Astrocyte (in vitro differentiated cells and primary cell): ENCODE measurements at regions not wholly inside any gene's neighbourhood (a gene's known extent, or its start where the extent isn't known, plus 50 kb on each side); places are given as distances from the start of the nearest gene placed in this dataset.

Experiments
- DNase-seq: peaks from one replicate; pipeline ENCODE4 v3.0.0-alpha.2; 2010; ENCODE audit warnings: low read depth
- FAIRE-seq: peaks from 2 replicates; lab custom pipeline; 2011; peaks lifted over from hg19 to GRCh38; lab: Jason Lieb, UNC
- H2AFZ ChIP-seq: 2 replicates; pipeline ENCODE4 v1.6.0; 2012; ENCODE audit warnings: low read depth, low read length, inconsistent platforms
- H3K27ac ChIP-seq: 2 replicates; pipeline ENCODE4 v1.5.1; 2011; ENCODE audit warnings: low read depth, low read length, inconsistent platforms
- H3K27me3 ChIP-seq: 2 replicates; pipeline ENCODE4 v1.6.0; 2011; ENCODE audit warnings: low read length, inconsistent platforms; ENCODE audit not compliant: insufficient read depth
- H3K36me3 ChIP-seq: 2 replicates; pipeline ENCODE4 v1.5.1; 2011; ENCODE audit warnings: low read length, inconsistent platforms; ENCODE audit not compliant: insufficient read depth
- H3K4me1 ChIP-seq: 2 replicates; pipeline ENCODE4 v1.5.1; 2011; ENCODE audit warnings: low read length, inconsistent platforms; ENCODE audit not compliant: insufficient read depth
- H3K4me2 ChIP-seq: 2 replicates; pipeline ENCODE4 v1.6.0; 2012; ENCODE audit warnings: low read length, inconsistent platforms
- H3K4me3 ChIP-seq: 2 replicates; pipeline ENCODE4 v1.5.1; 2011; ENCODE audit warnings: low read depth, mild to moderate bottlenecking, low read length, inconsistent platforms; ENCODE audit not compliant: insufficient read depth
- H3K79me2 ChIP-seq: 2 replicates; pipeline ENCODE4 v1.6.0; 2012; ENCODE audit warnings: mild to moderate bottlenecking, low read length, inconsistent platforms; ENCODE audit not compliant: insufficient read depth
- H3K9ac ChIP-seq: 2 replicates; pipeline ENCODE4 v1.6.0; 2012; ENCODE audit warnings: mild to moderate bottlenecking, low read length, inconsistent platforms
- H3K9me3 ChIP-seq: 2 replicates; pipeline ENCODE4 v1.5.1; 2012; ENCODE audit warnings: low read depth, mild to moderate bottlenecking, low read length, inconsistent platforms; ENCODE audit not compliant: insufficient read depth
- H4K20me1 ChIP-seq: 2 replicates; pipeline ENCODE4 v1.6.0; 2012; ENCODE audit warnings: low read length, inconsistent platforms; ENCODE audit not compliant: insufficient read depth
- H3K27ac Mint-ChIP-seq: one replicate; pipeline ENCODE4 v1.8.0; 2021; ENCODE audit warnings: mild to moderate bottlenecking, mixed read lengths; ENCODE audit not compliant: unreplicated experiment
- H3K27me3 Mint-ChIP-seq: one replicate; pipeline ENCODE4 v1.8.0; 2021; ENCODE audit warnings: low read depth, mixed read lengths; ENCODE audit not compliant: unreplicated experiment
- H3K36me3 Mint-ChIP-seq: one replicate; pipeline ENCODE4 v1.8.0; 2021; ENCODE audit warnings: low read depth, mixed read lengths; ENCODE audit not compliant: unreplicated experiment
- H3K4me1 Mint-ChIP-seq: one replicate; pipeline ENCODE4 v1.8.0; 2021; ENCODE audit warnings: low read depth, mixed read lengths; ENCODE audit not compliant: unreplicated experiment
- H3K4me3 Mint-ChIP-seq: one replicate; pipeline ENCODE4 v1.8.0; 2021; ENCODE audit warnings: mild to moderate bottlenecking, moderate library complexity, mixed read lengths; ENCODE audit not compliant: unreplicated experiment
- H3K9me3 Mint-ChIP-seq: one replicate; pipeline ENCODE4 v1.8.0; 2021; ENCODE audit warnings: mild to moderate bottlenecking, mixed read lengths; ENCODE audit not compliant: unreplicated experiment
- CTCF ChIP-seq: IDR thresholded peaks from 2 replicates; pipeline ENCODE4 v1.5.1; 2011; ENCODE audit warnings: low read depth, mild to moderate bottlenecking, inconsistent platforms, low read length, moderate library complexity; ENCODE audit not compliant: insufficient read depth
- EZH2 ChIP-seq: IDR thresholded peaks from 2 replicates; pipeline ENCODE4 v1.6.1; 2012; ENCODE audit warnings: mild to moderate bottlenecking, low read length, inconsistent platforms; ENCODE audit not compliant: insufficient read depth

GRCh38 chr6:19153981-19154295, 683.2 kb upstream of the ID4 start:
- no peaks in the 10 kb centered on the region for H3K27me3 Mint-ChIP-seq

GRCh38 chr6:19156443-19156842, 680.7 kb upstream of the ID4 start:
- no peaks in the 10 kb centered on the region for H3K27me3 ChIP-seq
- Mint-ChIP-seq H3K4me1 (peaks cover 21% of the 10 kb centered on the region), H3K27me3 (no peaks in the 10 kb centered on the region), H3K36me3 (peaks cover 3% of the 10 kb centered on the region), H3K4me3 (no peak overlapping the region), H3K27ac (no peak overlapping the region), H3K9me3 (peaks cover 2% of the 10 kb centered on the region)
- H3K4me3 ChIP-seq: no peak overlapping the region
- FAIRE-seq (no peak), DNase-seq (no peak)
- H3K27ac ChIP-seq: no peak overlapping the region
- no peak overlapping the region for H3K4me2 ChIP-seq
- no peaks in the 10 kb centered on the region for H3K4me1 ChIP-seq
- no peaks in the 10 kb centered on the region for H3K36me3 ChIP-seq
- no peaks in the 10 kb centered on the region for H4K20me1 ChIP-seq
- no peak overlapping the region for H2AFZ ChIP-seq
- no peak for TF ChIP-seq CTCF
- no peak for TF ChIP-seq EZH2
- no peaks in the 10 kb centered on the region for H3K9me3 ChIP-seq
- no peaks in the 10 kb centered on the region for H3K79me2 ChIP-seq
- H3K9ac ChIP-seq: no peak overlapping the region

More at GRCh38 chr6:19153981-19154295, 683.2 kb upstream of the ID4 start:
- no peaks in the 10 kb centered on the region for H3K9me3 ChIP-seq
- no peak overlapping the region for H2AFZ ChIP-seq
- peak overlapping the region; percentile 5 for H3K9ac ChIP-seq
- H3K4me1 ChIP-seq: no peaks in the 10 kb centered on the region
- TF ChIP-seq CTCF (no peak), EZH2 (no peak)
- Mint-ChIP-seq H3K27ac (no peak overlapping the region), H3K9me3 (peaks cover 2% of the 10 kb centered on the region), H3K4me3 (no peak overlapping the region), H3K4me1 (peaks cover 19% of the 10 kb centered on the region), H3K36me3 (peaks cover 3% of the 10 kb centered on the region)
- H3K4me2 ChIP-seq: no peak overlapping the region
- FAIRE-seq (no peak), DNase-seq (no peak)
- H3K27ac ChIP-seq: peak overlapping the region; percentile 73
- H3K36me3 ChIP-seq: no peaks in the 10 kb centered on the region
- H3K4me3 ChIP-seq: no peak overlapping the region
- no peaks in the 10 kb centered on the region for H4K20me1 ChIP-seq
- no peaks in the 10 kb centered on the region for H3K79me2 ChIP-seq
- H3K27me3 ChIP-seq: no peaks in the 10 kb centered on the region

GRCh38 chr6:19157486-19157885, 679.7 kb upstream of the ID4 start:
- Histone ChIP-seq H3K9ac (no peak overlapping the region), H3K27ac (peak overlapping the region; percentile 49), H3K9me3 (no peaks in the 10 kb centered on the region), H2AFZ (no peak overlapping the region), H3K4me1 (no peaks in the 10 kb centered on the region), H3K27me3 (no peaks in the 10 kb centered on the region), H3K36me3 (no peaks in the 10 kb centered on the region), H3K4me3 (no peak overlapping the region), H3K79me2 (no peaks in the 10 kb centered on the region), H4K20me1 (no peaks in the 10 kb centered on the region), H3K4me2 (no peak overlapping the region)
- TF ChIP-seq CTCF: no peak
- no peak for TF ChIP-seq EZH2
- H3K27ac Mint-ChIP-seq: no peak overlapping the region
- no peaks in the 10 kb centered on the region for H3K27me3 Mint-ChIP-seq
- DNase-seq: peak; percentile 8
- H3K4me3 Mint-ChIP-seq: no peak overlapping the region
- peaks cover 2% of the 10 kb centered on the region for H3K9me3 Mint-ChIP-seq
- peaks cover 3% of the 10 kb centered on the region for H3K36me3 Mint-ChIP-seq
- peaks cover 21% of the 10 kb centered on the region for H3K4me1 Mint-ChIP-seq
- FAIRE-seq: no peak
